ENCODE measurements at regions not wholly inside any gene's neighbourhood (a gene's known extent, or its start where the extent isn't known, plus 50 kb on each side); places are given as distances from the start of the nearest gene placed in this dataset.

- DNase-seq: no peak
- peaks cover 24% of the 10 kb centered on the region for H3K4me1 ChIP-seq
- no peak overlapping the region for H3K4me3 ChIP-seq (ENCODE audit: low read depth, low read length)
- H3K27me3 ChIP-seq (replicated peaks; ENCODE audit: control insufficient read depth, insufficient read depth, low read length): no peaks in the 10 kb centered on the region
- CTCF ChIA-PET: no interaction called here
- TF ChIP-seq CTCF (IDR thresholded peaks at IDR 0.05; ENCODE audit: insufficient read depth in 1 of 2, low read depth in 1 of 2, low read length in 1 of 2, severe bottlenecking in 1 of 2, unreplicated experiment in 1 of 2): no peak
- no peaks in the 10 kb centered on the region for H3K36me3 ChIP-seq (ENCODE audit: control insufficient read depth, insufficient read depth, low read length)
- H3K27ac Mint-ChIP-seq (ENCODE audit: unreplicated experiment): no peak overlapping the region
- H3K4me3 Mint-ChIP-seq (ENCODE audit: unreplicated experiment): no peak overlapping the region
- H3K27me3 Mint-ChIP-seq (ENCODE audit: insufficient read depth, unreplicated experiment): no peaks in the 10 kb centered on the region
- POLR2A ChIA-PET: no interaction called here
- H3K4me1 Mint-ChIP-seq (ENCODE audit: low read depth, unreplicated experiment): peaks cover 4% of the 10 kb centered on the region
- peaks cover 9% of the 10 kb centered on the region; the same call in 1 of the 2 replicates for H3K9me3 ChIP-seq
- no peaks in the 10 kb centered on the region for H3K36me3 Mint-ChIP-seq (ENCODE audit: insufficient read depth, unreplicated experiment)
- H3K9me3 Mint-ChIP-seq (ENCODE audit: unreplicated experiment): peaks cover 11% of the 10 kb centered on the region
- intact Hi-C loops (cut with micrococcal nuclease; ENCODE audit: unreplicated experiment): no loop called here
- no TSS peak for BruUV-seq (replicated peaks)
These were observed 81.3 kb upstream of the ITGA6 start for GRCh38 chr2:172345956-172346555.

DNA sequence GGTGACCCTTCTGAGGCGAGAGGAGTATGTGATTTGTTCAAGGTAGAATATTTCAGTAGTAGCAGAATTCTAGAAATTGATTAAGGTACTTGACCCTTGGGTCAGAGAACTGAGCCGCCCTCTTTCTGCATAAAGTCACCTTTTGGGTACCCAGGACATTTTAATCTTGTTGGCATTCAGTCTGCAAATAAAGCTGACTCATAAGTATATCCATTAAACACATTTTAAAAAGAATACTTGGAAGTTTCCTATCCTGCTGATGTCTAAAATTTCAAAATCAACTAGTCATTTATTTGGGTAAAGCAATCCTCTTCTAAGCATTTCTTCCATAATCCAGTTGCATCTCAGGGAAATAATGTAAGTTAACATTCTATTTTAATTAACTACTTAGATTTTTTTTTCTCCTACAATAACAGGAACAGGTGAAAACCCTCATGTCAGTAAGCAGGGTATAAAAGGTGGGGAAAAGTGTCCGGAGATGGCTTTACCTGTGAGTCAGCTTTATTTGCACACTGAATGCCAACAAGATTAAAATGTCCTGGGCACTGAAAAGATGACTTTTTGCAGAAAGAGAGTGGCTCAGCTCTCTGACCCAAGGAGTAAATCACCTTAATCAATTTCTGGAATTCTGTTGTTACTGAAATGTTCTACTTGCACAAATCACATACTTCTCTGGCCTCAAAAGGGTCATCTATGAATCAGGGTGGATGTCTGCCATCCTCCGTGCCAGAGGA, 78.7 kb upstream of the ITGA6 start:
- DNase-seq: no peak
- Histone ChIP-seq H3K4me3 (ENCODE audit: low read depth, low read length) (no peak overlapping the region), H3K27me3 (replicated peaks; ENCODE audit: control insufficient read depth, insufficient read depth, low read length) (no peaks in the 10 kb centered on the region), H3K36me3 (ENCODE audit: control insufficient read depth, insufficient read depth, low read length) (no peaks in the 10 kb centered on the region), H3K4me1 (peaks cover 13% of the 10 kb centered on the region), H3K9me3 (peaks cover 9% of the 10 kb centered on the region; the same call in 1 of the 2 replicates)
- no TSS peak for BruUV-seq (replicated peaks)
- Mint-ChIP-seq H3K9me3 (ENCODE audit: unreplicated experiment) (peaks cover 6% of the 10 kb centered on the region), H3K4me3 (ENCODE audit: unreplicated experiment) (no peak overlapping the region), H3K27me3 (ENCODE audit: insufficient read depth, unreplicated experiment) (no peaks in the 10 kb centered on the region), H3K36me3 (ENCODE audit: insufficient read depth, unreplicated experiment) (no peaks in the 10 kb centered on the region), H3K4me1 (ENCODE audit: low read depth, unreplicated experiment) (no peaks in the 10 kb centered on the region), H3K27ac (ENCODE audit: unreplicated experiment) (no peak overlapping the region)
- ChIA-PET POLR2A (no interaction called here), CTCF (no interaction called here)
- intact Hi-C loops (cut with micrococcal nuclease; ENCODE audit: unreplicated experiment): no loop called here
- no peak for TF ChIP-seq CTCF (IDR thresholded peaks at IDR 0.05; ENCODE audit: insufficient read depth in 1 of 2, low read depth in 1 of 2, low read length in 1 of 2, severe bottlenecking in 1 of 2, unreplicated experiment in 1 of 2)

DNA sequence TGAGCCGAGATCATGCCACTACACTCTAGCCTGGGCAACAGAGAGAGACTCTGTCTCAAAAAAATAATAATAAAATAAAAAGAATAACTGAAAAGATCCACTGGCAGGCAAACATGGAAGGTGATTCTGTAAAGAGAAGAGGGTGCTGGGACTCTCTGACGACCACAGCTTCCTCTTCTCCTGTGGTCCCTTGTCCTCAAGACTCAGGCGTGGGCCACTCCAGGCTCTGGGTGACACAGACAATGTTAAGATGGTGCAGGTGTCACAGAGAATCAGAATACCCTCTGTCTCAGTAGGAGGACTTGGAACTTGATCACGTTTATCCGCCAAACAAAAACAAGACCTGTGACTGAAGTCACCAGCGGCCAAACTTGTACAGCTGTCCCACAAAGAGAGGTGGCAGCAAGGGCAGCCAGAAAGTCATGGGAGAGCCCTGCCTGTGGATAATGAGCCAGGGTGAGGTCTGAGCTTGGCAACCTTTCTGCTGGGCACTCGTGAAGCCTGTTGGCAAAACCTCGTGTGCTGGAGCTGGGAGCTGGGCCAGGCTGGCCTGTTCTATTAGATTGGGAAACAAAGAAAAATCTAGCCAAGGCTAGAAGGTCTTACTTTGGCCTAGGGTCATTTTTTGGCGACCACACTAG, 76.4 kb upstream of the ITGA6 start:
- H3K9me3 Mint-ChIP-seq (ENCODE audit: unreplicated experiment): no peaks in the 10 kb centered on the region

More for the DNA sequence above, 76.4 kb upstream of the ITGA6 start:
- H3K9me3 ChIP-seq: no peaks in the 10 kb centered on the region
- H3K4me3 ChIP-seq (ENCODE audit: low read depth, low read length): no peak overlapping the region
- no peaks in the 10 kb centered on the region for H3K4me1 Mint-ChIP-seq (ENCODE audit: low read depth, unreplicated experiment)
- no peak overlapping the region for H3K4me3 Mint-ChIP-seq (ENCODE audit: unreplicated experiment)
- intact Hi-C loops (cut with micrococcal nuclease; ENCODE audit: unreplicated experiment): no loop called here
- no peak for TF ChIP-seq CTCF (IDR thresholded peaks at IDR 0.05; ENCODE audit: insufficient read depth in 1 of 2, low read depth in 1 of 2, low read length in 1 of 2, severe bottlenecking in 1 of 2, unreplicated experiment in 1 of 2)
- BruUV-seq (replicated peaks): no TSS peak
- H3K27ac Mint-ChIP-seq (ENCODE audit: unreplicated experiment): no peak overlapping the region
- peaks cover 10% of the 10 kb centered on the region for H3K4me1 ChIP-seq
- DNase-seq: no peak
- no peaks in the 10 kb centered on the region for H3K36me3 ChIP-seq (ENCODE audit: control insufficient read depth, insufficient read depth, low read length)
- H3K27me3 ChIP-seq (replicated peaks; ENCODE audit: control insufficient read depth, insufficient read depth, low read length): no peaks in the 10 kb centered on the region
- POLR2A ChIA-PET: no interaction called here
- no peaks in the 10 kb centered on the region for H3K36me3 Mint-ChIP-seq (ENCODE audit: insufficient read depth, unreplicated experiment)
- H3K27me3 Mint-ChIP-seq (ENCODE audit: insufficient read depth, unreplicated experiment): no peaks in the 10 kb centered on the region
- CTCF ChIA-PET: no interaction called here
